Stomach (tissue), 4 donors: ENCODE measurements at regions not wholly inside any gene's neighbourhood (a gene's known extent, or its start where the extent isn't known, plus 50 kb on each side); places are given as distances from the start of the nearest gene placed in this dataset.

Experiments
- POLR2A ChIP-seq, 4 donors: fragments of 450-650 bp; IDR thresholded peaks; one replicate each; pipeline ENCODE4 v1.6.1; 2016; ENCODE audit warnings: antibody characterized with exemption in 4 of 4, control low read depth in 2 of 4, mild to moderate bottlenecking in 1 of 4, moderate library complexity in 1 of 4
- POLR2AphosphoS5 ChIP-seq, 3 donors: sonication (generic); formaldehyde crosslinking; IDR thresholded peaks; one replicate each; pipeline ENCODE4 v1.6.1; 2016; ENCODE audit warnings: antibody characterized with exemption in 3 of 3
- TF ChIP-seq, protein P1 (sequence below), 7 experiments: fragments of 450-650 bp in 4 of 7; fragments of 200-600 bp in 3 of 7; sonication (generic) in 3 of 7; IDR thresholded peaks; one replicate each; pipeline ENCODE4 v1.5.1; 2016 to 2019; ENCODE audit warnings: antibody characterized with exemption in 7 of 7, control low read depth in 2 of 7, mild to moderate bottlenecking in 1 of 7

GRCh38 chr15:75785771-75786574, 57.3 kb upstream of the UBE2Q2 start:
- TF ChIP-seq, protein P1, sequence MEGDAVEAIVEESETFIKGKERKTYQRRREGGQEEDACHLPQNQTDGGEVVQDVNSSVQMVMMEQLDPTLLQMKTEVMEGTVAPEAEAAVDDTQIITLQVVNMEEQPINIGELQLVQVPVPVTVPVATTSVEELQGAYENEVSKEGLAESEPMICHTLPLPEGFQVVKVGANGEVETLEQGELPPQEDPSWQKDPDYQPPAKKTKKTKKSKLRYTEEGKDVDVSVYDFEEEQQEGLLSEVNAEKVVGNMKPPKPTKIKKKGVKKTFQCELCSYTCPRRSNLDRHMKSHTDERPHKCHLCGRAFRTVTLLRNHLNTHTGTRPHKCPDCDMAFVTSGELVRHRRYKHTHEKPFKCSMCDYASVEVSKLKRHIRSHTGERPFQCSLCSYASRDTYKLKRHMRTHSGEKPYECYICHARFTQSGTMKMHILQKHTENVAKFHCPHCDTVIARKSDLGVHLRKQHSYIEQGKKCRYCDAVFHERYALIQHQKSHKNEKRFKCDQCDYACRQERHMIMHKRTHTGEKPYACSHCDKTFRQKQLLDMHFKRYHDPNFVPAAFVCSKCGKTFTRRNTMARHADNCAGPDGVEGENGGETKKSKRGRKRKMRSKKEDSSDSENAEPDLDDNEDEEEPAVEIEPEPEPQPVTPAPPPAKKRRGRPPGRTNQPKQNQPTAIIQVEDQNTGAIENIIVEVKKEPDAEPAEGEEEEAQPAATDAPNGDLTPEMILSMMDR (IDR thresholded peaks at IDR 0.05): no peak
- TF ChIP-seq POLR2A (IDR thresholded peaks at IDR 0.05) (no peak), POLR2AphosphoS5 (IDR thresholded peaks at IDR 0.05) (no peak)
